H9 (cell line): ENCODE measurements at regions not wholly inside any gene's neighbourhood (a gene's known extent, or its start where the extent isn't known, plus 50 kb on each side); places are given as distances from the start of the nearest gene placed in this dataset.

ENCODE experiments used
- DNase-seq: peaks from one replicate; pipeline ENCODE4 v3.0.0-alpha.2; 2017
- H2AFZ ChIP-seq: one replicate; pipeline ENCODE4 v1.6.1; 2013; ENCODE audit warnings: mild to moderate bottlenecking, low read length, control low read depth, moderate library complexity
- H2AK5ac ChIP-seq: 2 replicates; pipeline ENCODE4 v1.6.1; 2013; ENCODE audit warnings: low read length, control low read depth, mixed read lengths; ENCODE audit not compliant: insufficient read length
- H2BK120ac ChIP-seq: one replicate; pipeline ENCODE4 v1.6.1; 2013; ENCODE audit warnings: low read depth, mild to moderate bottlenecking, low read length, control low read depth, inconsistent platforms; ENCODE audit not compliant: poor library complexity, severe bottlenecking
- H2BK12ac ChIP-seq: 2 replicates; pipeline ENCODE4 v1.6.1; 2013; ENCODE audit warnings: low read length, control low read depth, mixed read lengths, low read depth; ENCODE audit not compliant: insufficient read length
- H2BK15ac ChIP-seq: 2 replicates; pipeline ENCODE4 v1.6.1; 2013; ENCODE audit warnings: low read depth, low read length, control low read depth
- H2BK20ac ChIP-seq: one replicate; pipeline ENCODE4 v1.6.1; 2013; ENCODE audit warnings: low read depth, mild to moderate bottlenecking, low read length, control low read depth, inconsistent platforms; ENCODE audit not compliant: poor library complexity, severe bottlenecking
- H2BK5ac ChIP-seq: 2 replicates; pipeline ENCODE4 v1.6.1; 2013; ENCODE audit warnings: low read length, control low read depth, mixed read lengths; ENCODE audit not compliant: insufficient read length
- H3K14ac ChIP-seq: 2 replicates; pipeline ENCODE4 v1.6.1; 2013; ENCODE audit warnings: low read length, control low read depth; ENCODE audit not compliant: insufficient read depth
- H3K18ac ChIP-seq: 2 replicates; pipeline ENCODE4 v1.6.1; 2013; ENCODE audit warnings: low read depth, mild to moderate bottlenecking, mixed read lengths, low read length, control low read depth; ENCODE audit not compliant: insufficient read length
- H3K23ac ChIP-seq: 2 replicates; pipeline ENCODE4 v1.6.1; 2013; ENCODE audit warnings: low read length, control low read depth, mixed read lengths, low read depth; ENCODE audit not compliant: insufficient read length
- H3K23me2 ChIP-seq: 2 replicates; pipeline ENCODE4 v1.6.1; 2013; ENCODE audit warnings: low read depth, mild to moderate bottlenecking, mixed read lengths, low read length, control low read depth; ENCODE audit not compliant: insufficient read length, poor library complexity, severe bottlenecking
- H3K27ac ChIP-seq: 2 replicates; pipeline ENCODE4 v1.5.1; 2013; ENCODE audit warnings: low read length, control low read depth, mixed read lengths, low read depth; ENCODE audit not compliant: insufficient read length
- H3K27me3 ChIP-seq: 2 replicates; pipeline ENCODE4 v1.6.1; 2013; ENCODE audit warnings: low read length, control low read depth, inconsistent platforms; ENCODE audit not compliant: insufficient read depth
- H3K4ac ChIP-seq: 2 replicates; pipeline ENCODE4 v1.6.1; 2013; ENCODE audit warnings: low read depth, mild to moderate bottlenecking, control low read depth, inconsistent platforms, low read length, moderate library complexity
- H3K4me1 ChIP-seq: 2 replicates; pipeline ENCODE4 v1.6.1; 2013; ENCODE audit warnings: low read length, control low read depth, inconsistent platforms; ENCODE audit not compliant: insufficient read depth
- H3K4me2 ChIP-seq: 2 replicates; pipeline ENCODE4 v1.6.1; 2013; ENCODE audit warnings: low read length, control low read depth, mixed read lengths; ENCODE audit not compliant: insufficient read length, insufficient read depth
- H3K56ac ChIP-seq: 2 replicates; pipeline ENCODE4 v1.6.1; 2013; ENCODE audit warnings: low read depth, mild to moderate bottlenecking, mixed read lengths, low read length, control low read depth; ENCODE audit not compliant: insufficient read length
- H3K79me1 ChIP-seq: 2 replicates; pipeline ENCODE4 v1.6.1; 2013; ENCODE audit warnings: low read depth, mild to moderate bottlenecking, moderate library complexity, low read length, control low read depth, inconsistent platforms; ENCODE audit not compliant: insufficient read depth, poor library complexity, severe bottlenecking
- H3K79me2 ChIP-seq: 2 replicates; pipeline ENCODE4 v1.6.1; 2013; ENCODE audit warnings: low read length, control low read depth, inconsistent platforms; ENCODE audit not compliant: insufficient read depth
- H3K9ac ChIP-seq: 2 replicates; pipeline ENCODE4 v1.6.1; 2013; ENCODE audit warnings: low read length, control low read depth, mixed read lengths; ENCODE audit not compliant: insufficient read length; ENCODE audit errors: extremely low read depth
- H3K9me3 ChIP-seq: one replicate; pipeline ENCODE4 v1.6.1; 2013; ENCODE audit warnings: low read depth, low read length, inconsistent platforms; ENCODE audit not compliant: control insufficient read depth
- H3T11ph ChIP-seq: one replicate; pipeline ENCODE4 v1.6.1; 2013; ENCODE audit warnings: mild to moderate bottlenecking, low read length, control low read depth, inconsistent platforms
- H4K20me1 ChIP-seq: one replicate; pipeline ENCODE4 v1.6.1; 2013; ENCODE audit not compliant: control insufficient read depth, insufficient read length, insufficient read depth
- H4K5ac ChIP-seq: 2 replicates; pipeline ENCODE4 v1.6.1; 2013; ENCODE audit warnings: low read depth, mild to moderate bottlenecking, mixed read lengths, low read length, control low read depth; ENCODE audit not compliant: insufficient read length
- H4K8ac ChIP-seq: replicated peaks from 2 replicates; pipeline ENCODE4 v1.6.1; 2013; ENCODE audit warnings: low read length, control low read depth, mixed read lengths, low read depth; ENCODE audit not compliant: insufficient read length
- H4K91ac ChIP-seq: 2 replicates; pipeline ENCODE4 v1.6.1; 2013; ENCODE audit warnings: low read depth, mild to moderate bottlenecking, moderate library complexity, mixed read lengths, low read length, control low read depth; ENCODE audit not compliant: insufficient read length
- H3K27ac Mint-ChIP-seq, 3 experiments: 2 replicates in 2 of 3; 3 replicates in 1 of 3; pipeline ENCODE4 v1.8.0; 2020 to 2021; ENCODE audit warnings: mixed read lengths in 3 of 3, mild to moderate bottlenecking in 1 of 3, moderate library complexity in 1 of 3
- H3K27me3 Mint-ChIP-seq: 2 replicates; pipeline ENCODE4 v1.8.0; 2021; ENCODE audit warnings: low read depth, mild to moderate bottlenecking, moderate library complexity, mixed read lengths
- H3K36me3 Mint-ChIP-seq, 3 experiments: 2 replicates in 2 of 3; 3 replicates in 1 of 3; pipeline ENCODE4 v1.8.0; 2020 to 2021; ENCODE audit warnings: low read depth in 3 of 3, mixed read lengths in 3 of 3; ENCODE audit not compliant: insufficient read depth in 1 of 3
- H3K4me1 Mint-ChIP-seq, 2 experiments: 2 replicates each; pipeline ENCODE4 v1.8.0; 2020; ENCODE audit warnings: mixed read lengths in 2 of 2
- H3K4me3 Mint-ChIP-seq, 2 experiments: 2 replicates in 1 of 2; 3 replicates in 1 of 2; pipeline ENCODE4 v1.8.0; 2020 to 2021; ENCODE audit warnings: mild to moderate bottlenecking in 2 of 2, mixed read lengths in 2 of 2, moderate library complexity in 1 of 2
- H3K9me3 Mint-ChIP-seq, 2 experiments: 2 replicates in 1 of 2; 3 replicates in 1 of 2; pipeline ENCODE4 v1.8.0; 2020; ENCODE audit warnings: mild to moderate bottlenecking in 2 of 2, mixed read lengths in 2 of 2, moderate library complexity in 1 of 2
- WGBS: extraction: QIAGEN DNeasy Blood & Tissue Kit; methylation state at CpG from one replicate; pipeline ENCODE4 v1.1.7; 2013; ENCODE audit warnings: missing lambda C conversion rate, low lambda C conversion rate, mixed read lengths; ENCODE audit not compliant: insufficient read length; ENCODE audit errors: extremely low coverage; 5-methylcytosine and 5-hydroxymethylcytosine counted together
- TF ChIP-seq, protein P1 (sequence below): fragments of 200-600 bp; sonication (generic); conservative IDR thresholded peaks from 3 replicates; pipeline ENCODE4 v1.8.0; 2021; ENCODE audit warnings: antibody characterized with exemption, mild to moderate bottlenecking

DNA sequence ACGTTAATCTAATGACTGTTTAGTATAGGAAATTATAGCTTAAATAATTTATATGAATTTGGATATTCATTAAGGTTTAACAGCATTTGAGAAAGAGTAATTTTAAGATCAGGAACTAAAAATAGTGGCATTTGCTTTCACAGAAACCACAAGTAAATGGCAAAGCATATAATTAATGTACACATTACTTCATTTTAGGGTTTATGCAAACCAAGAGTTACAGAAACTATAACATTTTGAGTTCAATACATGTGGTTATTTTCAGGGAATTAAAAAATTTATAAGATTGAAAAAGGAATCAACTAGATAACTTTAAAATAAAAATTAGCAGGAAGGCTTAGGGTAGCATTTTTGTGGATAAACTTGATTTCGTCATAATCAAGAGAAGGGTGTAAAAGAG lies 151.7 kb upstream of the MIR17HG start:
- Histone ChIP-seq H2BK5ac (no peak overlapping the region), H2BK15ac (no peak overlapping the region), H3K79me2 (no peaks in the 10 kb centered on the region), H3K4ac (no peak overlapping the region), H2BK120ac (no peak overlapping the region), H2AK5ac (no peak overlapping the region), H3T11ph (no peak overlapping the region), H3K18ac (no peak overlapping the region), H3K27ac (no peak overlapping the region), H3K27me3 (no peaks in the 10 kb centered on the region), H4K5ac (no peak overlapping the region), H4K8ac (no peak overlapping the region), H2BK12ac (no peak overlapping the region), H3K14ac (no peak overlapping the region), H3K4me2 (no peak overlapping the region), H4K20me1 (no peaks in the 10 kb centered on the region), H3K56ac (no peak overlapping the region), H3K4me1 (peaks cover 2% of the 10 kb centered on the region; the same call in 1 of the 2 replicates), H4K91ac (no peak overlapping the region), H3K79me1 (no peaks in the 10 kb centered on the region), H2AFZ (no peak overlapping the region), H3K23ac (no peak overlapping the region), H2BK20ac (no peak overlapping the region), H3K9me3 (no peaks in the 10 kb centered on the region), H3K9ac (no peak overlapping the region), H3K23me2 (no peaks in the 10 kb centered on the region)
- Mint-ChIP-seq H3K4me1 (no peaks in the 10 kb centered on the region), H3K36me3 (no peaks in the 10 kb centered on the region), H3K4me3 (no peak overlapping the region), H3K9me3 (no peaks in the 10 kb centered on the region), H3K27ac (no peak overlapping the region), H3K27me3 (no peaks in the 10 kb centered on the region)
- no peak for DNase-seq
- no CpG with 5 or more reads among the region's 2 CpGs for WGBS
- TF ChIP-seq, protein P1, sequence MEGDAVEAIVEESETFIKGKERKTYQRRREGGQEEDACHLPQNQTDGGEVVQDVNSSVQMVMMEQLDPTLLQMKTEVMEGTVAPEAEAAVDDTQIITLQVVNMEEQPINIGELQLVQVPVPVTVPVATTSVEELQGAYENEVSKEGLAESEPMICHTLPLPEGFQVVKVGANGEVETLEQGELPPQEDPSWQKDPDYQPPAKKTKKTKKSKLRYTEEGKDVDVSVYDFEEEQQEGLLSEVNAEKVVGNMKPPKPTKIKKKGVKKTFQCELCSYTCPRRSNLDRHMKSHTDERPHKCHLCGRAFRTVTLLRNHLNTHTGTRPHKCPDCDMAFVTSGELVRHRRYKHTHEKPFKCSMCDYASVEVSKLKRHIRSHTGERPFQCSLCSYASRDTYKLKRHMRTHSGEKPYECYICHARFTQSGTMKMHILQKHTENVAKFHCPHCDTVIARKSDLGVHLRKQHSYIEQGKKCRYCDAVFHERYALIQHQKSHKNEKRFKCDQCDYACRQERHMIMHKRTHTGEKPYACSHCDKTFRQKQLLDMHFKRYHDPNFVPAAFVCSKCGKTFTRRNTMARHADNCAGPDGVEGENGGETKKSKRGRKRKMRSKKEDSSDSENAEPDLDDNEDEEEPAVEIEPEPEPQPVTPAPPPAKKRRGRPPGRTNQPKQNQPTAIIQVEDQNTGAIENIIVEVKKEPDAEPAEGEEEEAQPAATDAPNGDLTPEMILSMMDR = no peak
